OCI-LY1 (cell line): ENCODE measurements at regions not wholly inside any gene's neighbourhood (a gene's known extent, or its start where the extent isn't known, plus 50 kb on each side); places are given as distances from the start of the nearest gene placed in this dataset.

ENCODE experiments used
- EZH2 ChIP-seq: fragments of 200-600 bp; sonication (generic), shearing (Covaris generic); IDR thresholded peaks from 2 replicates; pipeline ENCODE4 v1.8.0; 2017; ENCODE audit warnings: borderline replicate concordance, mixed run types, mild to moderate bottlenecking, antibody characterized with exemption, low read length, moderate library complexity, mixed read lengths
- TF ChIP-seq, protein P1 (sequence below): fragments of 200-600 bp; sonication (generic), shearing (Covaris generic); IDR thresholded peaks from 2 replicates; pipeline ENCODE4 v1.5.1; 2017; ENCODE audit warnings: mild to moderate bottlenecking, antibody characterized with exemption, low read length, moderate library complexity, mixed read lengths

GRCh38 chrX:2627272-2627867, 63.7 kb upstream of the CD99 start:
- TF ChIP-seq, protein P1, sequence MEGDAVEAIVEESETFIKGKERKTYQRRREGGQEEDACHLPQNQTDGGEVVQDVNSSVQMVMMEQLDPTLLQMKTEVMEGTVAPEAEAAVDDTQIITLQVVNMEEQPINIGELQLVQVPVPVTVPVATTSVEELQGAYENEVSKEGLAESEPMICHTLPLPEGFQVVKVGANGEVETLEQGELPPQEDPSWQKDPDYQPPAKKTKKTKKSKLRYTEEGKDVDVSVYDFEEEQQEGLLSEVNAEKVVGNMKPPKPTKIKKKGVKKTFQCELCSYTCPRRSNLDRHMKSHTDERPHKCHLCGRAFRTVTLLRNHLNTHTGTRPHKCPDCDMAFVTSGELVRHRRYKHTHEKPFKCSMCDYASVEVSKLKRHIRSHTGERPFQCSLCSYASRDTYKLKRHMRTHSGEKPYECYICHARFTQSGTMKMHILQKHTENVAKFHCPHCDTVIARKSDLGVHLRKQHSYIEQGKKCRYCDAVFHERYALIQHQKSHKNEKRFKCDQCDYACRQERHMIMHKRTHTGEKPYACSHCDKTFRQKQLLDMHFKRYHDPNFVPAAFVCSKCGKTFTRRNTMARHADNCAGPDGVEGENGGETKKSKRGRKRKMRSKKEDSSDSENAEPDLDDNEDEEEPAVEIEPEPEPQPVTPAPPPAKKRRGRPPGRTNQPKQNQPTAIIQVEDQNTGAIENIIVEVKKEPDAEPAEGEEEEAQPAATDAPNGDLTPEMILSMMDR: peak; percentile 89
- TF ChIP-seq EZH2: no peak
